ENCODE measurements at regions not wholly inside any gene's neighbourhood (a gene's known extent, or its start where the extent isn't known, plus 50 kb on each side); places are given as distances from the start of the nearest gene placed in this dataset.
"Not testable (repeated sequence)": the region's sequence is repeated elsewhere in the genome, so short reads cannot be mapped to it uniquely, and the experiment has no call there.

- no peak for DNase-seq (ENCODE audit: low read depth in 1 of 2, low spot score in 1 of 2)
Observed at GRCh38 chr16:49939495-49939894, 83.6 kb upstream of the ZNF423 start.

- DNase-seq (ENCODE audit: low read depth in 1 of 2, low spot score in 1 of 2) = no peak
Observed at GRCh38 chr16:49940464-49941224, 84.4 kb upstream of the CNEP1R1 start.

GRCh38 chr16:49944221-49944620 is 80.8 kb upstream of the CNEP1R1 start:
- DNase-seq (ENCODE audit: low read depth in 1 of 2, low spot score in 1 of 2) = no peak

GRCh38 chr16:49947907-49948678 is 76.9 kb upstream of the CNEP1R1 start:
- DNase-seq (ENCODE audit: low read depth in 1 of 2, low spot score in 1 of 2) = no peak

GRCh38 chr16:49951574-49952195 is 73.3 kb upstream of the CNEP1R1 start:
- no peak for DNase-seq (ENCODE audit: low read depth in 1 of 2, low spot score in 1 of 2)

- no peak for DNase-seq (ENCODE audit: low read depth in 1 of 2, low spot score in 1 of 2)
Observed at GRCh38 chr16:49952386-49952785, 72.6 kb upstream of the CNEP1R1 start.

GRCh38 chr16:49953090-49953489 is 71.9 kb upstream of the CNEP1R1 start:
- DNase-seq (ENCODE audit: low read depth in 1 of 2, low spot score in 1 of 2) = no peak

- DNase-seq (ENCODE audit: low read depth in 1 of 2, low spot score in 1 of 2) = no peak
Observed at GRCh38 chr16:49955858-49956257, 69.2 kb upstream of the CNEP1R1 start.

GRCh38 chr16:49956915-49957314 is 68.1 kb upstream of the CNEP1R1 start:
- no peak for DNase-seq (ENCODE audit: low read depth in 1 of 2, low spot score in 1 of 2)

- no peak for DNase-seq (ENCODE audit: low read depth in 1 of 2, low spot score in 1 of 2)
Observed at GRCh38 chr16:49958448-49958847, 66.6 kb upstream of the CNEP1R1 start.

GRCh38 chr16:49959552-49960277 is 65.3 kb upstream of the CNEP1R1 start:
- no peak for DNase-seq (ENCODE audit: low read depth in 1 of 2, low spot score in 1 of 2)

- no peak for DNase-seq (ENCODE audit: low read depth in 1 of 2, low spot score in 1 of 2)
Observed at GRCh38 chr16:49961089-49961488, 63.9 kb upstream of the CNEP1R1 start.

GRCh38 chr16:49962566-49962965 is 62.5 kb upstream of the CNEP1R1 start:
- not testable (repeated sequence) for DNase-seq (ENCODE audit: low read depth in 1 of 2, low spot score in 1 of 2)

GRCh38 chr16:49964316-49964715 is 60.7 kb upstream of the CNEP1R1 start:
- DNase-seq (ENCODE audit: low read depth in 1 of 2, low spot score in 1 of 2) = no peak

- no peak for DNase-seq (ENCODE audit: low read depth in 1 of 2, low spot score in 1 of 2)
Observed at GRCh38 chr16:49964973-49965372, 60.1 kb upstream of the CNEP1R1 start.

- DNase-seq (ENCODE audit: low read depth in 1 of 2, low spot score in 1 of 2) = no peak
Observed at GRCh38 chr16:49967012-49967559, 57.9 kb upstream of the CNEP1R1 start.

- no peak for DNase-seq (ENCODE audit: low read depth in 1 of 2, low spot score in 1 of 2)
Observed at GRCh38 chr16:49969091-49970030, 55.7 kb upstream of the CNEP1R1 start.

- DNase-seq (ENCODE audit: low read depth in 1 of 2, low spot score in 1 of 2) = no peak
Observed at GRCh38 chr16:49970797-49971431, 54.1 kb upstream of the CNEP1R1 start.

- no peak for DNase-seq (ENCODE audit: low read depth in 1 of 2, low spot score in 1 of 2)
Observed at GRCh38 chr16:49972280-49972679, 52.7 kb upstream of the CNEP1R1 start.

GRCh38 chr16:49972961-49973360 is 52.1 kb upstream of the CNEP1R1 start:
- DNase-seq (ENCODE audit: low read depth in 1 of 2, low spot score in 1 of 2) = no peak
